ENCODE measurements at regions not wholly inside any gene's neighbourhood (a gene's known extent, or its start where the extent isn't known, plus 50 kb on each side); places are given as distances from the start of the nearest gene placed in this dataset.

GRCh38 chr13:75076476-75076875, 405.5 kb downstream of the TBC1D4 start:
- no peak for DNase-seq
- H3K27ac Mint-ChIP-seq = no peak overlapping the region
- no peaks in the 10 kb centered on the region for H3K9me3 Mint-ChIP-seq
- H3K4me3 Mint-ChIP-seq = no peak overlapping the region
- no peaks in the 10 kb centered on the region for H3K36me3 Mint-ChIP-seq (ENCODE audit: low read depth)
- H3K4me1 Mint-ChIP-seq (ENCODE audit: low read depth) = no peaks in the 10 kb centered on the region
- H3K27me3 Mint-ChIP-seq = peaks cover 25% of the 10 kb centered on the region

DNA sequence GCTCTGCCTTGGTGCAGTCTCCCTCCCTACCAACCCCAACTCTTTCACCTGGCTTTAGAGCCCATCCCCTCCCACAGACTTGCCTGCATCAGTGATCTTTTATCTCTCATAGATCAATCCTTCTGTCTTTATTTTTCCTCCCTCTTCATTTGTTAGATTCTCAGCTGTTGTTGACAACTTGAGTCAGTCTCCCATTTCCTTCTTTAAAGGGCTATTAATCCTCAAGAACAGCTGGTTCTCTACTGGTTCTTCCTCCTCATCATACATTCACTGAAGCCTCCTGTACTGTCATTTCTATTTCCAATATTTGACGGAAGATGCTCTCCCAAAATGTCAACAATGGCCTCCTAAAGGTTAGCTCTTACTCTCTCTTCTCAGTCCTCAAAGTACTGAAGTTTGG, 408.2 kb downstream of the TBC1D4 start:
- Mint-ChIP-seq H3K4me1 (ENCODE audit: low read depth) (no peaks in the 10 kb centered on the region), H3K27ac (no peak overlapping the region), H3K27me3 (peaks cover 17% of the 10 kb centered on the region), H3K9me3 (no peaks in the 10 kb centered on the region), H3K4me3 (no peak overlapping the region), H3K36me3 (ENCODE audit: low read depth) (no peaks in the 10 kb centered on the region)
- DNase-seq = no peak

DNA sequence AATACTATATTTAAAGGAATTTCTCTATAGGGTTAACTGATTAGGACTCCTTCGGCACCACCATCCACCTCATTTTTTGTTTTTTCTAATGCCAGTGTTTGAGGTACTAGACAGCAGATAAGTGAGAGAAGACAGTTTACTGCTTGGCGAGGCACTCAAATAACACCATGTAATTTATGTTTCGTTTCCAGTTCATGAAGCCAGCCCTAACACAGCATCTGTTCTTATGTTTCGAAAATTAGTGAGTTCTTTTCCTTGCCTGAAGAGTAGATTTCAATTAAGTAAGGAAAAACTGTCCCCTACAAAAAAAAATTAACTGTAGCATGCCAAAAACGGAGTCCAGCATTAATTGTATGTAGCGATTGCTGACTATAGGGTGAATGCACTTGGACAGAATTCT, 409.1 kb downstream of the TBC1D4 start:
- no peak for DNase-seq
- no peaks in the 10 kb centered on the region for H3K9me3 Mint-ChIP-seq
- no peak overlapping the region for H3K27ac Mint-ChIP-seq
- peaks cover 11% of the 10 kb centered on the region for H3K27me3 Mint-ChIP-seq
- H3K36me3 Mint-ChIP-seq (ENCODE audit: low read depth) = no peaks in the 10 kb centered on the region
- H3K4me1 Mint-ChIP-seq (ENCODE audit: low read depth) = no peaks in the 10 kb centered on the region
- H3K4me3 Mint-ChIP-seq = no peak overlapping the region

DNA sequence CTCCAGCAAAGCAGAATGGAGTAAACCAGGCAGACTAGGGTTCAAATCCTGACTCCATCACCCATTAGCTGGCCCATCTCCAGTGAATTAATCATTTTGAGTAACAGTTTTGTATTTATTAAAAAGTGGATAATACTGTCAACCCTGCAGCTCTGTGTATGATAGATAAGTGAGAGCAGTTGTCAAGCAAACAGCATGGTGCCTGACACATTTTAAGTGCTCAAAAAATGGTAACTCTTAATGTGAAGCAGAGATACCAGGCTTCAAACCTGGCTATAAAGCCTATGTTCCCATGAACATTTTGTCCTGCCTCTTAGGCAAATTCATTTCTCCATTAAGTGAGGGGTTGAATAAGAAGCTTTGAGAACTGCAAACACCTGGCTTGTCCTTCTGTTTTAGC, 409.6 kb downstream of the TBC1D4 start:
- H3K9me3 Mint-ChIP-seq = no peaks in the 10 kb centered on the region
- peaks cover 9% of the 10 kb centered on the region for H3K27me3 Mint-ChIP-seq
- no peaks in the 10 kb centered on the region for H3K36me3 Mint-ChIP-seq (ENCODE audit: low read depth)
- DNase-seq = no peak
- no peak overlapping the region for H3K4me3 Mint-ChIP-seq
- no peak overlapping the region for H3K27ac Mint-ChIP-seq
- H3K4me1 Mint-ChIP-seq (ENCODE audit: low read depth) = no peaks in the 10 kb centered on the region

DNA sequence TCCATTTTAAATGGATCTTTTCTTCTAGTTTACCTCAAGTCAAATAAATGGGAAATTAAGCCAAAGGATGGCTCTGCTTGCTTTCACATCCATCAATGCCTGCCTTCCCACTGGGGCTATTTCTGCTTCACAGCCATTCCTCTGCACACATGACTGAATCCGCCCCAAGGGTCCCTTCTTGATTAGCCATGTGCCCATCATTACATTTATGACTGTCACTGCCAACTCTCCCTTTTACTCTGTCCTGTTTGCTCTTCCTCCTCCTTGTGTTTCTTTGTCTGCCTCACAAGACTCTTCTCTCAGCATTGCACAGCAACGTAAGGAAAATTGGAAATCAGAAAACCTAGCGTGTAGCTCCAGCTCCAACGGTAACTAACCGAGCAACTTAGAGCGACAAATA, 410.2 kb downstream of the TBC1D4 start:
- Mint-ChIP-seq H3K4me3 (no peak overlapping the region), H3K36me3 (ENCODE audit: low read depth) (no peaks in the 10 kb centered on the region), H3K27ac (no peak overlapping the region), H3K4me1 (ENCODE audit: low read depth) (no peaks in the 10 kb centered on the region), H3K27me3 (peaks cover 5% of the 10 kb centered on the region), H3K9me3 (no peaks in the 10 kb centered on the region)
- DNase-seq = no peak

DNA sequence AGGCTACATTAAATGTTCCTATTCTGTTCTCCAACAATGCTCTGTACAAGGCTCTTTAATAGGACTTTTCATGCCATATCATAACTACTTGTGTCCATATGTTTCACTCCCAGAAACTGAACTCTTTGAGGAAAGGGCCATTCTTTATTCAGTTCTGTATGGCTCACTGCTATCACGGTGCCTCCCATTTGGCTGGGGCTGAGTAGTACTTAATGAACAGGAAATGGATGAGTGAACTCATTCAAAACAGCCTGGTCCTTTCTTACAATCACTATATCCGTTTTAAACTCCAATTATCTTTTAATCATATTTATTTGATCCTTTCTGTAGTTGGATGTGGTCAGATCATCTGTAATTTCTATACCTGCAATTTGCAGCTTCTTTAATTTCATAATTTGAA, 410.6 kb downstream of the TBC1D4 start:
- peaks cover 4% of the 10 kb centered on the region for H3K27me3 Mint-ChIP-seq
- no peak overlapping the region for H3K4me3 Mint-ChIP-seq
- H3K36me3 Mint-ChIP-seq (ENCODE audit: low read depth) = no peaks in the 10 kb centered on the region
- H3K9me3 Mint-ChIP-seq = no peaks in the 10 kb centered on the region
- no peaks in the 10 kb centered on the region for H3K4me1 Mint-ChIP-seq (ENCODE audit: low read depth)
- H3K27ac Mint-ChIP-seq = no peak overlapping the region
- DNase-seq = no peak

DNA sequence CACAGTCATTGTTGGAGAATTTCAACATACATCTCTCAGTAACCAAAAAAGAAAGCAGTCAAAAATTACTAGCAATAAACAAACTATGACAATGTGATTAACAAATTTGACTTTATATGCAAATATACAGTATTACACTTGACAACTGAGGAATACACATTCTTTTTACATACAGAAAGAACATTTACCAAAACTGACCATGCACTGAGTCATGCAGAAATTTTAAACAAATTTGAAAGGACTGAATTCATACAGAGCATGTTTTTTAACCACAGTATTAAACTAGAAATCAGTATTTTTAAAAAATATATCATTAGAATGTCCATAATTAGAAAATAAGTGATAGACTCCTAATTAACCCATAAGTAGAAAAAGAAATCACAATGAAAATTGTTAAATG, 420.1 kb downstream of the TBC1D4 start:
- H3K4me1 Mint-ChIP-seq (ENCODE audit: low read depth) = no peaks in the 10 kb centered on the region
- H3K27me3 Mint-ChIP-seq = peaks cover under 1% of the 10 kb centered on the region
- DNase-seq = no peak
- no peaks in the 10 kb centered on the region for H3K36me3 Mint-ChIP-seq (ENCODE audit: low read depth)
- H3K27ac Mint-ChIP-seq = no peak overlapping the region
- no peak overlapping the region for H3K4me3 Mint-ChIP-seq
- H3K9me3 Mint-ChIP-seq = no peaks in the 10 kb centered on the region

GRCh38 chr13:75055296-75055695, 426.7 kb downstream of the TBC1D4 start:
- Mint-ChIP-seq H3K27me3 (peaks cover 19% of the 10 kb centered on the region), H3K4me3 (no peak overlapping the region), H3K4me1 (ENCODE audit: low read depth) (no peaks in the 10 kb centered on the region), H3K36me3 (ENCODE audit: low read depth) (no peaks in the 10 kb centered on the region), H3K9me3 (no peaks in the 10 kb centered on the region), H3K27ac (no peak overlapping the region)
- no peak for DNase-seq

- Mint-ChIP-seq H3K36me3 (ENCODE audit: low read depth) (no peaks in the 10 kb centered on the region), H3K27ac (no peak overlapping the region), H3K4me1 (ENCODE audit: low read depth) (no peaks in the 10 kb centered on the region), H3K27me3 (peaks cover 19% of the 10 kb centered on the region), H3K4me3 (no peak overlapping the region), H3K9me3 (no peaks in the 10 kb centered on the region)
- no peak for DNase-seq
These were observed 429.4 kb downstream of the TBC1D4 start for GRCh38 chr13:75052616-75053015.

GRCh38 chr13:75050419-75051046, 431.4 kb downstream of the TBC1D4 start:
- Mint-ChIP-seq H3K4me1 (ENCODE audit: low read depth) (no peaks in the 10 kb centered on the region), H3K27me3 (peaks cover 14% of the 10 kb centered on the region), H3K36me3 (ENCODE audit: low read depth) (no peaks in the 10 kb centered on the region), H3K9me3 (no peaks in the 10 kb centered on the region), H3K4me3 (no peak overlapping the region), H3K27ac (no peak overlapping the region)
- no peak for DNase-seq

DNA sequence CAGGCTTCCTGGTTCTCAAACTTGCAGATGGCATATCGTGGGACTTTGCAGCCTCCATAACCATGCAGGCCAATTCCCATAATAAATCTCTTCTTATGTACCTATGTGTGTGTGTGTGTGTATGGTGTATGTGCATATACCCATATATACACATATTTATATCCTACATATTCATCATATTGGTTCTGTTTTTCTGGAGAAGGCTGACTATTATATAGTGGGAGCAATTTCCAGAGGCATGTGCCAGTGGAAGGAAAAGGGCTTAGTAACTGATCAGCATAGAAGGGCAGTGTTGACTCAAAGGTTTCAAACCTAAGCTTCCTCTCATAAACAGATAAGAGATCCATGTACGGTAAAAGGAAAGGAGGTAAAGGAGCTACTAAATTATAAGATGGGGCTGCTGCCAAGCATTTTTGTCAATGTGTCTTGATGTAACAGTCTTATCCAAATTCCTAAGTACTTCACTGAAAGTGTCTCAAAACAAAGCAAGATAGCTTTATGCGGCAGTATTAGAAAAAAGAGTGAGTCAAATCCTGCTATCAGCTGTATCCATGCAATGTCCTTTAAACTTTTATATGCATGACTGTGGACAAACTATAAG, 432.1 kb downstream of the TBC1D4 start:
- Mint-ChIP-seq H3K9me3 (no peaks in the 10 kb centered on the region), H3K27ac (no peak overlapping the region), H3K4me1 (ENCODE audit: low read depth) (no peaks in the 10 kb centered on the region), H3K27me3 (peaks cover 12% of the 10 kb centered on the region), H3K36me3 (ENCODE audit: low read depth) (no peaks in the 10 kb centered on the region), H3K4me3 (no peak overlapping the region)
- no peak for DNase-seq

DNA sequence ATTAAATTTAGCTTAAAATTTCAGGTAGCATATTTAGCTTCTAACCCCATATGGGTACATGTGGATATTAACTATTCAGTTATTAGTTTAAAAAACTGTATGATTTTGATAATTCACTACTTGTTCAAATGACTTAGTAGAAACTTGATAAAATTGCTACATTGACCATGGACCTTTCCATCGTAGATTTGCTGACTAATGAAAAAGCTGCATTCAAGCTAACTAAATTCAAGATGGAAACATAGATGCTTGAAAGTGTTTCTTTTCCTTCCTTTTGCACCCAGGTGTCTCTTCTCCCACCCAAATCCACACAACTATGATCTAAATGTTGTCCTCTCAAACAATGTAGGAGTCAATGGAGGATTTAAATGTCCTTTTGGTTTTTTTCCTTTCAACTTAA, 439.2 kb downstream of the TBC1D4 start:
- DNase-seq = no peak
- Mint-ChIP-seq H3K27me3 (peaks cover 5% of the 10 kb centered on the region), H3K36me3 (ENCODE audit: low read depth) (no peaks in the 10 kb centered on the region)

DNA sequence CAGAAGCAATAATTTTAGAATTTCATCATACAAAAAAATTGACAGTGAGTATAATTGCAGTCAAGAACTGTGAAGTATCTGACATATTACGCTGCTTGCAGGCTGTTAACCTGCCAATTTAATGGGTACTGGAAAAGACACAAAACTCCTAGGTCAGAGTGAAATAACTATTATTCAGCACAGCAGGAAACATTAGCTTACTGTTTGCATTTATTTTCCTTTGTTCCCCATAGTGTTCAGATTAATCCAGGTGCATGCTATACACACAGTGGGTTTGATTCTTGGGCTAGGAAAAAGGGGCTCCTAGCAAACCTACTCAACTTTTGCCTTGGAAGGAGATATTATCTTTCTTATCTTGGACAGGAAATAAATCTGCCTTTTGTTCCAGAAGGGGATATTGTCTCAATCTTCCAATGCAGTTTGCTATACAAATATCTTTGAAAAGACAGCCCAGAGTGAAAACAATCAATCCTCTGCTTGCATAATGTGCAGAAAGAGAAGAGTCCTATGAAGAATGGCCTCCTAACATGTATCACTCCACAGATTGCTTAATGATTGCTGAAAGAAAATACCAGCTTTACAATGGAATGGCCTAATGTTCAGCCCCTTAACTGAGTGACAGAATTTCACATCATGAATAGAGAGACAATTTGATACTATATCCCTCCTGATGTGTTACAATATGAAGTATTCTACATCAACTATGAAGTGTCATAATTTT, 443.4 kb downstream of the TBC1D4 start:
- Mint-ChIP-seq H3K4me1 (ENCODE audit: low read depth) (no peaks in the 10 kb centered on the region), H3K27me3 (peaks cover 7% of the 10 kb centered on the region), H3K27ac (no peak overlapping the region), H3K4me3 (no peak overlapping the region), H3K9me3 (peaks cover 3% of the 10 kb centered on the region), H3K36me3 (ENCODE audit: low read depth) (no peaks in the 10 kb centered on the region)
- no peak for DNase-seq

More for the DNA sequence above, 439.2 kb downstream of the TBC1D4 start:
- H3K27ac Mint-ChIP-seq = no peak overlapping the region
- no peaks in the 10 kb centered on the region for H3K9me3 Mint-ChIP-seq
- no peaks in the 10 kb centered on the region for H3K4me1 Mint-ChIP-seq (ENCODE audit: low read depth)
- H3K4me3 Mint-ChIP-seq = no peak overlapping the region

- Mint-ChIP-seq H3K4me1 (ENCODE audit: low read depth) (no peaks in the 10 kb centered on the region), H3K9me3 (no peaks in the 10 kb centered on the region), H3K27me3 (no peaks in the 10 kb centered on the region), H3K27ac (no peak overlapping the region), H3K36me3 (ENCODE audit: low read depth) (no peaks in the 10 kb centered on the region), H3K4me3 (no peak overlapping the region)
- no peak for DNase-seq
These were observed 456.0 kb downstream of the TBC1D4 start for GRCh38 chr13:75025956-75026355.

DNA sequence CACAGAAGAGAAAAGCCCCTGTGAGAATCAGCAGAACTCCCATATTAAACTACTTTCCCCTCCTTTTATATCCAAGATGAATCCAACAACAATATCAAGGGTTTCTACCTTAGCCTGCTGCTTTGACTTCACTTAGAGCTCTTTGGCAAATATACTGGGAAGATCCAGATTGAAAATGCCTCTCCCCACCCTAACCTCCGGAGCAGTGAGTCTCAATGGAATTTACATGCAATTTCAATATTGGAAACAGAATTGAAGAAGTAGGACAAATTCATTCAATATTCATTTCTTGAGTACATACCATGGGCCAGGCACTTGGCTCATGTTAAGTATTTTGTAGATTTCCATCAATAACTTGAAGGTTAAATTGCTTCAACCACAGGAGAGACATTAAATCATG, 457.4 kb downstream of the TBC1D4 start:
- H3K4me1 Mint-ChIP-seq (ENCODE audit: low read depth) = no peaks in the 10 kb centered on the region
- H3K27me3 Mint-ChIP-seq = no peaks in the 10 kb centered on the region
- no peak overlapping the region for H3K27ac Mint-ChIP-seq
- H3K9me3 Mint-ChIP-seq = no peaks in the 10 kb centered on the region
- H3K36me3 Mint-ChIP-seq (ENCODE audit: low read depth) = no peaks in the 10 kb centered on the region
- DNase-seq = no peak
- no peak overlapping the region for H3K4me3 Mint-ChIP-seq
